ENCODE measurements at regions not wholly inside any gene's neighbourhood (a gene's known extent, or its start where the extent isn't known, plus 50 kb on each side); places are given as distances from the start of the nearest gene placed in this dataset.

GRCh38 chr2:116582850-116583249 lies 1231.6 kb upstream of the DDX18 start (continued):
- TF ChIP-seq ZNF425 (CRISPR knock-in tag; conservative IDR thresholded peaks at IDR 0.05), result no peak

GRCh38 chr2:116585669-116586327 lies 1228.7 kb upstream of the DDX18 start:
- H3K27me3 Mint-ChIP-seq (ENCODE audit: low read depth), result no peaks in the 10 kb centered on the region; the same call in 1 of the 2 replicates
- ATAC-seq (no peak), DNase-seq (ENCODE audit: low spot score) (no peak)
- H3K27ac Mint-ChIP-seq, result no peak overlapping the region
- H3K4me1 Mint-ChIP-seq, result no peaks in the 10 kb centered on the region
- CTCF ChIA-PET, result no interaction called here
- TF ChIP-seq IRF1 (CRISPR knock-in tag; IDR thresholded peaks at IDR 0.05) (no peak), E2F4 (CRISPR knock-in tag; IDR thresholded peaks at IDR 0.05; ENCODE audit: borderline replicate concordance, low read depth) (no peak), ZNF512 (CRISPR knock-in tag; IDR thresholded peaks at IDR 0.05; ENCODE audit: borderline replicate concordance) (no peak), CREB1 (CRISPR knock-in tag; IDR thresholded peaks at IDR 0.05) (no peak), NR1H2 (CRISPR knock-in tag; IDR thresholded peaks at IDR 0.05) (no peak), NR3C1 (CRISPR knock-in tag; conservative IDR thresholded peaks at IDR 0.05; ENCODE audit: low read depth) (no peak), TP53 (CRISPR knock-in tag; IDR thresholded peaks at IDR 0.05) (no peak), STAT6 (CRISPR knock-in tag; conservative IDR thresholded peaks at IDR 0.05; ENCODE audit: low read depth) (no peak), ATF2 (CRISPR knock-in tag; IDR thresholded peaks at IDR 0.05; ENCODE audit: borderline replicate concordance, low read depth) (no peak)
- H3K9me3 Mint-ChIP-seq, result peaks cover 43% of the 10 kb centered on the region
- POLR2A ChIA-PET, result no interaction called here
- no peak overlapping the region for H3K4me3 Mint-ChIP-seq
- H3K36me3 Mint-ChIP-seq, result peaks cover 16% of the 10 kb centered on the region

DNA sequence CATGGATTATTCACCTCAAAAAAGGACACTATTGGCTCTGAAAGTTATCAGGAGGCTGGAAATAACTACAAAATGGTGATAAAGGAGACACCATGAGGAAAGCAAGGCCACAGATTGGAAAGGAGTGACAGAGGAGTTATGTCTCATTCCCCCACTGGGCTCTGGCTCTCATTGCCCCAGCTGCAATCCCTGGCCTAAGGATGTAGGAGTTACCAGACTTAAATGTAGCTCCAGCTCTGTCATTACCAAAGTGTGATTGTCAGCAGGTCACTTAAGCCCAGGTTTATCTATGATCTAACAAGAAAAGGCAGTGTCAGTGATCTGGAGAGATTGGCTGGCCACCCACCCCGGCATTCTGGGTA lies 1228.2 kb upstream of the DDX18 start:
- H3K27me3 Mint-ChIP-seq (ENCODE audit: low read depth), result no peaks in the 10 kb centered on the region; the same call in 1 of the 2 replicates
- no peak for DNase-seq (ENCODE audit: low spot score)
- CTCF ChIA-PET, result no interaction called here
- TF ChIP-seq ZNF423 (CRISPR knock-in tag; IDR thresholded peaks at IDR 0.05), result no peak
- TF ChIP-seq GABPB1 (CRISPR knock-in tag; IDR thresholded peaks at IDR 0.05), result no peak
- TF ChIP-seq PRRX2 (CRISPR knock-in tag; IDR thresholded peaks at IDR 0.05), result no peak
- TF ChIP-seq, protein P1, sequence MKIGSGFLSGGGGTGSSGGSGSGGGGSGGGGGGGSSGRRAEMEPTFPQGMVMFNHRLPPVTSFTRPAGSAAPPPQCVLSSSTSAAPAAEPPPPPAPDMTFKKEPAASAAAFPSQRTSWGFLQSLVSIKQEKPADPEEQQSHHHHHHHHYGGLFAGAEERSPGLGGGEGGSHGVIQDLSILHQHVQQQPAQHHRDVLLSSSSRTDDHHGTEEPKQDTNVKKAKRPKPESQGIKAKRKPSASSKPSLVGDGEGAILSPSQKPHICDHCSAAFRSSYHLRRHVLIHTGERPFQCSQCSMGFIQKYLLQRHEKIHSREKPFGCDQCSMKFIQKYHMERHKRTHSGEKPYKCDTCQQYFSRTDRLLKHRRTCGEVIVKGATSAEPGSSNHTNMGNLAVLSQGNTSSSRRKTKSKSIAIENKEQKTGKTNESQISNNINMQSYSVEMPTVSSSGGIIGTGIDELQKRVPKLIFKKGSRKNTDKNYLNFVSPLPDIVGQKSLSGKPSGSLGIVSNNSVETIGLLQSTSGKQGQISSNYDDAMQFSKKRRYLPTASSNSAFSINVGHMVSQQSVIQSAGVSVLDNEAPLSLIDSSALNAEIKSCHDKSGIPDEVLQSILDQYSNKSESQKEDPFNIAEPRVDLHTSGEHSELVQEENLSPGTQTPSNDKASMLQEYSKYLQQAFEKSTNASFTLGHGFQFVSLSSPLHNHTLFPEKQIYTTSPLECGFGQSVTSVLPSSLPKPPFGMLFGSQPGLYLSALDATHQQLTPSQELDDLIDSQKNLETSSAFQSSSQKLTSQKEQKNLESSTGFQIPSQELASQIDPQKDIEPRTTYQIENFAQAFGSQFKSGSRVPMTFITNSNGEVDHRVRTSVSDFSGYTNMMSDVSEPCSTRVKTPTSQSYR (CRISPR knock-in tag; IDR thresholded peaks at IDR 0.05), result no peak
- TF ChIP-seq AFF4 (CRISPR knock-in tag; IDR thresholded peaks at IDR 0.05; ENCODE audit: borderline replicate concordance), result no peak

More for the DNA sequence above, 1228.2 kb upstream of the DDX18 start:
- H3K4me3 Mint-ChIP-seq, result no peak overlapping the region
- H3K4me1 Mint-ChIP-seq, result no peaks in the 10 kb centered on the region
- H3K27ac Mint-ChIP-seq, result no peak overlapping the region
- POLR2A ChIA-PET, result no interaction called here
- H3K9me3 Mint-ChIP-seq, result peaks cover 42% of the 10 kb centered on the region
- H3K36me3 Mint-ChIP-seq, result peaks cover 16% of the 10 kb centered on the region
- no peak for ATAC-seq
